Vagina (tissue), 2 donors: ENCODE measurements at regions not wholly inside any gene's neighbourhood (a gene's known extent, or its start where the extent isn't known, plus 50 kb on each side); places are given as distances from the start of the nearest gene placed in this dataset.

Experiments
- POLR2A ChIP-seq, 2 donors: fragments of 450-650 bp; IDR thresholded peaks; one replicate each; pipeline ENCODE4 v1.6.1; 2017; ENCODE audit warnings: antibody characterized with exemption in 2 of 2, mild to moderate bottlenecking in 2 of 2, moderate library complexity in 2 of 2
- TF ChIP-seq, protein P1 (sequence below), 3 experiments: fragments of 450-650 bp in 2 of 3; fragments of 200-600 bp in 1 of 3; sonication (generic) in 1 of 3; IDR thresholded peaks; one replicate each; pipeline ENCODE4 v1.5.1; 2017 to 2019; ENCODE audit warnings: antibody characterized with exemption in 3 of 3, mild to moderate bottlenecking in 2 of 3, moderate library complexity in 2 of 3

GRCh38 chr9:89891221-89891590 lies 286.4 kb downstream of the GADD45G start:
- TF ChIP-seq, protein P1, sequence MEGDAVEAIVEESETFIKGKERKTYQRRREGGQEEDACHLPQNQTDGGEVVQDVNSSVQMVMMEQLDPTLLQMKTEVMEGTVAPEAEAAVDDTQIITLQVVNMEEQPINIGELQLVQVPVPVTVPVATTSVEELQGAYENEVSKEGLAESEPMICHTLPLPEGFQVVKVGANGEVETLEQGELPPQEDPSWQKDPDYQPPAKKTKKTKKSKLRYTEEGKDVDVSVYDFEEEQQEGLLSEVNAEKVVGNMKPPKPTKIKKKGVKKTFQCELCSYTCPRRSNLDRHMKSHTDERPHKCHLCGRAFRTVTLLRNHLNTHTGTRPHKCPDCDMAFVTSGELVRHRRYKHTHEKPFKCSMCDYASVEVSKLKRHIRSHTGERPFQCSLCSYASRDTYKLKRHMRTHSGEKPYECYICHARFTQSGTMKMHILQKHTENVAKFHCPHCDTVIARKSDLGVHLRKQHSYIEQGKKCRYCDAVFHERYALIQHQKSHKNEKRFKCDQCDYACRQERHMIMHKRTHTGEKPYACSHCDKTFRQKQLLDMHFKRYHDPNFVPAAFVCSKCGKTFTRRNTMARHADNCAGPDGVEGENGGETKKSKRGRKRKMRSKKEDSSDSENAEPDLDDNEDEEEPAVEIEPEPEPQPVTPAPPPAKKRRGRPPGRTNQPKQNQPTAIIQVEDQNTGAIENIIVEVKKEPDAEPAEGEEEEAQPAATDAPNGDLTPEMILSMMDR (IDR thresholded peaks at IDR 0.05), result no peak
- TF ChIP-seq POLR2A (IDR thresholded peaks at IDR 0.05), result no peak
